ENCODE measurements at regions not wholly inside any gene's neighbourhood (a gene's known extent, or its start where the extent isn't known, plus 50 kb on each side); places are given as distances from the start of the nearest gene placed in this dataset.

GRCh38 chr5:8848997-8849594 lies 696.8 kb downstream of the SEMA5A start:
- no peaks in the 10 kb centered on the region for H3K9me3 Mint-ChIP-seq
- Histone ChIP-seq H3K4me1 (ENCODE audit: control insufficient read depth, insufficient read depth, low read length) (no peaks in the 10 kb centered on the region), H3K9ac (ENCODE audit: extremely low read depth, low read length, poor library complexity, severe bottlenecking) (no peak overlapping the region), H3K27me3 (ENCODE audit: control insufficient read depth, insufficient read depth, low read length, poor library complexity, severe bottlenecking) (no peaks in the 10 kb centered on the region), H3K4me3 (ENCODE audit: low read length) (no peak overlapping the region), H3K9me3 (ENCODE audit: control insufficient read depth, low read length) (no peaks in the 10 kb centered on the region), H3K36me3 (ENCODE audit: control insufficient read depth, insufficient read depth, low read length) (no peaks in the 10 kb centered on the region), H3K27ac (ENCODE audit: low read depth, low read length) (no peak overlapping the region)
- WGBS, 2 experiments (ENCODE audit: insufficient coverage in 1 of 2, insufficient read length in 1 of 2), result 92 to 94% methylated on average over 2 of the region's 3 CpGs
- H3K27ac Mint-ChIP-seq, result no peak overlapping the region
- H3K27me3 Mint-ChIP-seq (ENCODE audit: insufficient read depth), result no peaks in the 10 kb centered on the region
- peaks cover 4% of the 10 kb centered on the region for H3K4me1 Mint-ChIP-seq
- DNase-seq, result no peak
- no peak for TF ChIP-seq CTCF (conservative IDR thresholded peaks at IDR 0.05)
- no peak overlapping the region for H3K4me3 Mint-ChIP-seq
- no peaks in the 10 kb centered on the region for H3K36me3 Mint-ChIP-seq (ENCODE audit: low read depth)

GRCh38 chr5:8851101-8851500 lies 694.8 kb downstream of the SEMA5A start:
- H3K9ac ChIP-seq (ENCODE audit: extremely low read depth, low read length, poor library complexity, severe bottlenecking), result no peak overlapping the region
- DNase-seq, result no peak
- H3K4me1 Mint-ChIP-seq, result peaks cover 4% of the 10 kb centered on the region
- H3K4me1 ChIP-seq (ENCODE audit: control insufficient read depth, insufficient read depth, low read length), result no peaks in the 10 kb centered on the region
- H3K4me3 ChIP-seq (ENCODE audit: low read length), result no peak overlapping the region
- no peak overlapping the region for H3K27ac ChIP-seq (ENCODE audit: low read depth, low read length)
- H3K27me3 Mint-ChIP-seq (ENCODE audit: insufficient read depth), result no peaks in the 10 kb centered on the region
- WGBS, 2 experiments (ENCODE audit: insufficient coverage in 1 of 2, insufficient read length in 1 of 2), result 96% methylated on average over 2 of the region's 2 CpGs; no CpG with 5 or more reads in 1 of the 2 experiments
- no peaks in the 10 kb centered on the region for H3K9me3 Mint-ChIP-seq
- TF ChIP-seq CTCF (conservative IDR thresholded peaks at IDR 0.05), result peak; percentile 55
- no peak overlapping the region for H3K4me3 Mint-ChIP-seq
- H3K36me3 ChIP-seq (ENCODE audit: control insufficient read depth, insufficient read depth, low read length), result no peaks in the 10 kb centered on the region
- H3K36me3 Mint-ChIP-seq (ENCODE audit: low read depth), result no peaks in the 10 kb centered on the region
- H3K27ac Mint-ChIP-seq, result no peak overlapping the region
- H3K9me3 ChIP-seq (ENCODE audit: control insufficient read depth, low read length), result no peaks in the 10 kb centered on the region
- H3K27me3 ChIP-seq (ENCODE audit: control insufficient read depth, insufficient read depth, low read length, poor library complexity, severe bottlenecking), result no peaks in the 10 kb centered on the region

- no peaks in the 10 kb centered on the region for H3K27me3 ChIP-seq (ENCODE audit: control insufficient read depth, insufficient read depth, low read length, poor library complexity, severe bottlenecking)
- 46 to 60% methylated on average over 1 to 2 of the region's 2 CpGs for WGBS, 2 experiments (ENCODE audit: insufficient coverage in 1 of 2, insufficient read length in 1 of 2)
- H3K36me3 ChIP-seq (ENCODE audit: control insufficient read depth, insufficient read depth, low read length), result no peaks in the 10 kb centered on the region
- no peak for TF ChIP-seq CTCF (conservative IDR thresholded peaks at IDR 0.05)
- H3K9me3 Mint-ChIP-seq, result no peaks in the 10 kb centered on the region
- no peaks in the 10 kb centered on the region for H3K27me3 Mint-ChIP-seq (ENCODE audit: insufficient read depth)
- no peaks in the 10 kb centered on the region for H3K9me3 ChIP-seq (ENCODE audit: control insufficient read depth, low read length)
- no peaks in the 10 kb centered on the region for H3K36me3 Mint-ChIP-seq (ENCODE audit: low read depth)
- no peak overlapping the region for H3K27ac ChIP-seq (ENCODE audit: low read depth, low read length)
- no peak overlapping the region for H3K9ac ChIP-seq (ENCODE audit: extremely low read depth, low read length, poor library complexity, severe bottlenecking)
- H3K27ac Mint-ChIP-seq, result no peak overlapping the region
- DNase-seq, result no peak
- no peaks in the 10 kb centered on the region for H3K4me1 ChIP-seq (ENCODE audit: control insufficient read depth, insufficient read depth, low read length)
- H3K4me3 Mint-ChIP-seq, result no peak overlapping the region
- H3K4me3 ChIP-seq (ENCODE audit: low read length), result no peak overlapping the region
- H3K4me1 Mint-ChIP-seq, result no peaks in the 10 kb centered on the region
Observed at GRCh38 chr5:8857051-8857450, 688.8 kb downstream of the SEMA5A start.

Measured in endodermal cell (in vitro differentiated cells).